Naive thymus-derived CD4-positive, alpha-beta T cell (primary cell): ENCODE measurements at regions not wholly inside any gene's neighbourhood (a gene's known extent, or its start where the extent isn't known, plus 50 kb on each side); places are given as distances from the start of the nearest gene placed in this dataset.

Source experiments
- ATAC-seq: fragments of 150-1000 bp; cut with Tn5 transposase; 2 replicates; pipeline ENCODE4 v1.10.0; 2021; ENCODE audit warnings: mild to moderate bottlenecking, moderate library complexity
- CTCF ChIA-PET: fragments of 350-600 bp; sonication (Branson Sonifier 250); formaldehyde crosslinking; loops from one replicate; lab custom pipeline; 2021; ENCODE audit warnings: antibody characterized with exemption; lab: Charles Lee
- POLR2A ChIA-PET: fragments of 350-600 bp; sonication (Branson Sonifier 250); formaldehyde crosslinking; loops from one replicate; lab custom pipeline; 2021; ENCODE audit warnings: antibody characterized with exemption, inconsistent platforms; lab: Charles Lee
- DNase-seq, 9 donors: peaks; one replicate each; pipeline versions ENCODE4 v3.0.0 to v3.0.0-alpha.2; 2020 to 2022; ENCODE audit warnings: mixed read lengths in 1 of 9
- H3K27ac ChIP-seq: one replicate; pipeline ENCODE4 v1.7.0; 2013; ENCODE audit warnings: mild to moderate bottlenecking, low read depth, low read length, moderate library complexity
- H3K27me3 ChIP-seq, 2 donors: one replicate each; pipeline ENCODE4 v1.7.0; 2013; ENCODE audit warnings: low read length in 2 of 2, mild to moderate bottlenecking in 2 of 2, moderate library complexity in 2 of 2; ENCODE audit not compliant: control insufficient read depth in 2 of 2, insufficient read depth in 2 of 2
- H3K36me3 ChIP-seq, 3 experiments: 1 replicate in 2 of 3; 2 replicates in 1 of 3; pipeline ENCODE4 v1.7.0; 2013; ENCODE audit warnings: low read length in 3 of 3, mild to moderate bottlenecking in 3 of 3, moderate library complexity in 1 of 3; ENCODE audit not compliant: insufficient read depth in 3 of 3, control insufficient read depth in 2 of 3
- H3K4me1 ChIP-seq, 2 donors: one replicate each; pipeline ENCODE4 v1.7.0; 2013; ENCODE audit warnings: low read length in 2 of 2, mild to moderate bottlenecking in 2 of 2, moderate library complexity in 1 of 2; ENCODE audit not compliant: control insufficient read depth in 2 of 2, insufficient read depth in 2 of 2
- H3K4me3 ChIP-seq: 2 replicates; pipeline ENCODE4 v1.7.0; 2013; ENCODE audit warnings: mild to moderate bottlenecking, low read length
- H3K9me3 ChIP-seq, 3 experiments: 1 replicate in 2 of 3; 2 replicates in 1 of 3; pipeline ENCODE4 v1.7.0; 2013; ENCODE audit warnings: low read length in 3 of 3; ENCODE audit not compliant: control insufficient read depth in 2 of 3
- H3K27ac Mint-ChIP-seq, 9 donors: one replicate each; pipeline ENCODE4 v1.8.0; 2020 to 2022; ENCODE audit warnings: mixed read lengths in 9 of 9, mild to moderate bottlenecking in 8 of 9, moderate library complexity in 5 of 9, inconsistent platforms in 2 of 9
- H3K27me3 Mint-ChIP-seq, 5 donors: one replicate each; pipeline ENCODE4 v1.8.0; 2021 to 2022; ENCODE audit warnings: mixed read lengths in 5 of 5, mild to moderate bottlenecking in 1 of 5
- H3K36me3 Mint-ChIP-seq, 5 donors: one replicate each; pipeline ENCODE4 v1.8.0; 2020 to 2022; ENCODE audit warnings: mixed read lengths in 5 of 5, mild to moderate bottlenecking in 3 of 5, inconsistent platforms in 1 of 5
- H3K4me1 Mint-ChIP-seq, 7 donors: one replicate each; pipeline ENCODE4 v1.8.0; 2020 to 2022; ENCODE audit warnings: mixed read lengths in 7 of 7, mild to moderate bottlenecking in 3 of 7, inconsistent platforms in 1 of 7
- H3K4me3 Mint-ChIP-seq, 10 donors: one replicate each; pipeline ENCODE4 v1.8.0; 2020 to 2022; ENCODE audit warnings: mild to moderate bottlenecking in 10 of 10, mixed read lengths in 10 of 10, moderate library complexity in 6 of 10, inconsistent platforms in 2 of 10
- H3K9me3 Mint-ChIP-seq, 11 donors: one replicate each; pipeline ENCODE4 v1.8.0; 2020 to 2022; ENCODE audit warnings: mixed read lengths in 11 of 11, mild to moderate bottlenecking in 4 of 11, inconsistent platforms in 1 of 11, moderate library complexity in 1 of 11
- intact Hi-C, 2 donors: fragments of 100-400 bp; cut with micrococcal nuclease; formaldehyde crosslinking; loops; one replicate each; pipeline ENCODE4 v1.15.1; 2023

DNA sequence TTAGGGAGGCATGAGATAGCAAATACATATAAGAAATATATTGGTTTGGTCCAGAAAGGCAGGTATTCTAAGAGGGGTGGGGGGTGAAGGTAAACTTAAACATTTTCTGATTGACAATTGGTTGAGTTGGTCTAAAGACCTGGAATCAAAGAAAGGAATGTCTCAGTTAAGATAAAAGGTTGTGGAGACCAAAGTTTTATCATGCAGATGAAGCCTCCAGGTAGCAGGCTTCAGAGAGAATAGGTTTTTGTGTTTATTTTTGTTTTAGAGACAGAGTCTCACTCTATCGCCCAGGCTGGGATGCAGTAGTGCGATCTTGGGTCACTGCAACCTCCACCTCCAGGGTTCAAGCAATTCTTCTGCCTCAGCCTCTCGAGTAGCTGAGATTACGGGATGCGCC, 80.5 kb downstream of the NPAP1 start:
- Mint-ChIP-seq H3K4me3 (no peak overlapping the region), H3K36me3 (no peaks in the 10 kb centered on the region), H3K27me3 (no peaks in the 10 kb centered on the region), H3K27ac (no peak overlapping the region), H3K9me3 (peaks cover 5 to 65% (median 13%) of the 10 kb centered on the region in 11 donors), H3K4me1 (no peaks in the 10 kb centered on the region)
- no peaks in the 10 kb centered on the region for H3K4me1 ChIP-seq
- DNase-seq (no peak), ATAC-seq (no peak)
- no peaks in the 10 kb centered on the region for H3K9me3 ChIP-seq
- POLR2A ChIA-PET, result no interaction called here
- H3K4me3 ChIP-seq, result no peak overlapping the region
- no peaks in the 10 kb centered on the region for H3K27me3 ChIP-seq
- H3K36me3 ChIP-seq, result no peaks in the 10 kb centered on the region
- CTCF ChIA-PET, result no interaction called here
- intact Hi-C loops, result no loop called here
- no peak overlapping the region for H3K27ac ChIP-seq

DNA sequence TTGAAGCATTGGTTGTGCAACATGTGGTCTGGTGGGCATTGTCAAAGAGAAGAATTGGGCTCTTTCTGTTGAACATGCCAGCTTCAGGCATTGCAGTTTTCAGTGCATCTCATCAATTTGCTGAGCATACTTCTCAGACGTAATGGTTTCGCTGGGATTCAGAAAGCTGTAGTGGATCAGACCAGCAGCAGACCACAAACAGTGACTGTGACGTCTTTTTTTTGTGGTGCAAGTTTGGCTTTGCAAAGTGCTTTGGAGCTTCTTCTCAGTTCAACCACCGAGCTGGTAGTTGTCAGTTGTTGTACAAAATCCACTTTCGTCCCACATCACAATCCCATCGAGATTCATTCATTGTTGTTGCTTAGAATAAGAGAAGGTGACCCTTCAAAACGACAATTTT, 84.5 kb downstream of the NPAP1 start:
- H3K27me3 ChIP-seq, result no peaks in the 10 kb centered on the region
- DNase-seq (no peak), ATAC-seq (no peak)
- POLR2A ChIA-PET, result no interaction called here
- no peak overlapping the region for H3K27ac Mint-ChIP-seq
- H3K9me3 Mint-ChIP-seq, result peaks cover 5 to 70% (median 22%) of the 10 kb centered on the region in 11 donors
- no peaks in the 10 kb centered on the region for H3K27me3 Mint-ChIP-seq
- H3K9me3 ChIP-seq, result no peaks in the 10 kb centered on the region
- intact Hi-C loops, result loop anchor here in 1 of 2 donors (10.0 kb wide), 1 partner anchor 195 kb away; the partner anchor contains the start of genes SNRPN and SNURF
- no peak overlapping the region for H3K4me3 Mint-ChIP-seq
- H3K36me3 ChIP-seq, result no peaks in the 10 kb centered on the region
- no peaks in the 10 kb centered on the region for H3K36me3 Mint-ChIP-seq
- no peaks in the 10 kb centered on the region for H3K4me1 ChIP-seq
- H3K4me1 Mint-ChIP-seq, result no peaks in the 10 kb centered on the region
- H3K27ac ChIP-seq, result no peak overlapping the region
- CTCF ChIA-PET, result no interaction called here
- H3K4me3 ChIP-seq, result no peak overlapping the region

- Mint-ChIP-seq H3K27me3 (no peaks in the 10 kb centered on the region), H3K4me1 (no peaks in the 10 kb centered on the region), H3K9me3 (peaks cover 0 to 73% (median 18%) of the 10 kb centered on the region in 11 donors), H3K4me3 (no peak overlapping the region), H3K36me3 (no peaks in the 10 kb centered on the region), H3K27ac (no peak overlapping the region)
- H3K27ac ChIP-seq, result no peak overlapping the region
- intact Hi-C loops, result loop anchor here in 1 of 2 donors (10.0 kb wide), 1 partner anchor 193 kb away; the partner anchor contains the start of genes SNRPN and SNURF
- no peaks in the 10 kb centered on the region for H3K36me3 ChIP-seq
- H3K4me1 ChIP-seq, result no peaks in the 10 kb centered on the region
- no peak overlapping the region for H3K4me3 ChIP-seq
- ChIA-PET POLR2A (no interaction called here), CTCF (no interaction called here)
- DNase-seq (no peak), ATAC-seq (no peak)
- H3K9me3 ChIP-seq, result no peaks in the 10 kb centered on the region
- H3K27me3 ChIP-seq, result no peaks in the 10 kb centered on the region
Observed at GRCh38 chr15:24761704-24762302, 86.2 kb downstream of the NPAP1 start.

DNA sequence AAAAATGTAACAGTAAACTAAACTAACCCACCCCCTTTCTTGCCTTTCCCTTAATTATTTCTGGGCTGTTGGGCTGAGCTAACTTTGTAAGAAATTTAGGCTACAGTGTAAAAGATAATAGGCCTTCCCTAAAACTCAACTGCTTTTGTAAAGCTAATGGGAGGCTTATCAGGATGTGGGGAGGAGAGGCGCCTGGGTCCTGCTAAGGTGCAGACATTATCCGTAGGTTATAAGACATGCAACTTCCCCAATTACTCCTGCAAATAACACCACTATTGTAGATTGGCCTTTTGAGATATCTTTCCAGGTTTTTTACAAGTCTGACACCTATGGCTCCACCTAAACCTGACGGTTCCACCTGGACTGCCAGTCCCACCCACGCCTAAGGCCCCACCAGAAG, 88.3 kb downstream of the NPAP1 start:
- H3K36me3 Mint-ChIP-seq, result no peaks in the 10 kb centered on the region
- intact Hi-C loops, result loop anchor here in 1 of 2 donors (10.0 kb wide), 1 partner anchor 191 kb away; the partner anchor contains the start of genes SNRPN and SNURF
- Histone ChIP-seq H3K36me3 (no peaks in the 10 kb centered on the region), H3K4me3 (no peak overlapping the region), H3K9me3 (no peaks in the 10 kb centered on the region), H3K27ac (no peak overlapping the region), H3K4me1 (no peaks in the 10 kb centered on the region), H3K27me3 (no peaks in the 10 kb centered on the region)
- no peaks in the 10 kb centered on the region for H3K4me1 Mint-ChIP-seq
- H3K4me3 Mint-ChIP-seq, result no peak overlapping the region
- no peaks in the 10 kb centered on the region for H3K27me3 Mint-ChIP-seq
- DNase-seq, result no peak
- CTCF ChIA-PET, result no interaction called here
- no peak overlapping the region for H3K27ac Mint-ChIP-seq
- no peak for ATAC-seq
- peaks cover 0 to 67% (median 12%) of the 10 kb centered on the region in 11 donors for H3K9me3 Mint-ChIP-seq
- POLR2A ChIA-PET, result no interaction called here

- no peaks in the 10 kb centered on the region for H3K27me3 Mint-ChIP-seq
- DNase-seq (no peak), ATAC-seq (no peak)
- Histone ChIP-seq H3K27ac (no peak overlapping the region), H3K36me3 (no peaks in the 10 kb centered on the region), H3K9me3 (no peaks in the 10 kb centered on the region), H3K4me3 (no peak overlapping the region), H3K27me3 (no peaks in the 10 kb centered on the region), H3K4me1 (no peaks in the 10 kb centered on the region)
- intact Hi-C loops, result loop anchor here in 1 of 2 donors (5.0 to 10.0 kb wide), 2 partner anchors 190 to 673 kb away; partner anchors contain the start of genes SNRPN, SNURF and UBE3A
- H3K9me3 Mint-ChIP-seq, result peaks cover 0 to 71% (median 12%) of the 10 kb centered on the region in 11 donors
- ChIA-PET CTCF (no interaction called here), POLR2A (no interaction called here)
- H3K27ac Mint-ChIP-seq, result no peak overlapping the region
- H3K4me1 Mint-ChIP-seq, result no peaks in the 10 kb centered on the region
- no peaks in the 10 kb centered on the region for H3K36me3 Mint-ChIP-seq
- H3K4me3 Mint-ChIP-seq, result no peak overlapping the region
Observed at GRCh38 chr15:24764375-24765171, 89.0 kb downstream of the NPAP1 start.

DNA sequence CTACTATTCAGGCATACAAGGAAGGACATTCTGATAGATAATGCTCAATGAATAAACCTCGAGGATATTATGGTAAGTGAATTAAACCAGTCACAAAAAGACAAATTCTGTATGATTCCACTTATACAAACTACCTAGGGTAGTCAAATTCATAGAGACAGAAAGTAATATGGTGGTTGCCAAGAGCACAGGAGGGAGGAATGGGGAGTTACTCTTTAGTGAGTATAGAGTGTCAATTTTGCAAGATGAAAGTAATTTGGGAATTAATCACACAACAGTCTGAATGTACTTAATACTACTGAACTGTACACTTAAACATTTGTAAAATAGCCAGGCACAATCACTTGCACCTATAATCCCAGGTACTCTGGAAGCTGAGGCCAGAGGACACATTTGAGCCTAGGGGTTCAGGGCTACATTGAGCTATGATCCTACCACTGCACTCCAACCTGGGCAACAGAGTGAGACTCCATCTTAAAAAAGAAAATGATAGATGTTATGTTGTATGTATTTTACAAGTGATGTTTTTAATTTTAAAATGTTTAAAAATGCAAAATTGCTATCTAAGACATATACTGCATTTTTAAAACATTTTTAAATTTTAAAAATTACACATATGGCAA, 91.0 kb downstream of the NPAP1 start:
- H3K36me3 Mint-ChIP-seq, result peaks cover 0 to under 1% (median under 1%) of the 10 kb centered on the region in 5 donors
- intact Hi-C loops, result loop anchor here in 1 of 2 donors (5.0 to 10.0 kb wide), 2 partner anchors 188 to 671 kb away; partner anchors contain the start of genes SNRPN, SNURF and UBE3A
- peaks cover 0 to under 1% (median 0%) of the 10 kb centered on the region in 7 donors for H3K4me1 Mint-ChIP-seq
- Histone ChIP-seq H3K27me3 (no peaks in the 10 kb centered on the region), H3K36me3 (no peaks in the 10 kb centered on the region), H3K4me3 (no peak overlapping the region), H3K9me3 (no peaks in the 10 kb centered on the region), H3K27ac (no peak overlapping the region), H3K4me1 (no peaks in the 10 kb centered on the region)
- ChIA-PET POLR2A (no interaction called here), CTCF (no interaction called here)
- H3K27ac Mint-ChIP-seq, result no peak overlapping the region
- H3K9me3 Mint-ChIP-seq, result peaks cover under 1 to 67% (median 14%) of the 10 kb centered on the region in 11 donors
- no peak overlapping the region for H3K4me3 Mint-ChIP-seq
- DNase-seq, result no peak
- peaks cover 0 to 5% (median 0%) of the 10 kb centered on the region in 5 donors for H3K27me3 Mint-ChIP-seq
- ATAC-seq, result no peak
